ENCODE measurements at regions not wholly inside any gene's neighbourhood (a gene's known extent, or its start where the extent isn't known, plus 50 kb on each side); places are given as distances from the start of the nearest gene placed in this dataset.

- no peak for DNase-seq (ENCODE audit: low read depth)
These were observed 103.8 kb upstream of the LEF1 start for GRCh38 chr4:108272561-108272960.

- DNase-seq (ENCODE audit: low read depth), result no peak
These were observed 103.3 kb upstream of the LEF1 start for GRCh38 chr4:108272046-108272445.

- no peak for DNase-seq (ENCODE audit: low read depth)
These were observed 102.0 kb upstream of the LEF1 start for GRCh38 chr4:108270466-108271450.

- no peak for DNase-seq (ENCODE audit: low read depth)
These were observed 96.0 kb upstream of the LEF1 start for GRCh38 chr4:108264693-108265092.

GRCh38 chr4:108263057-108263456, 94.3 kb upstream of the LEF1 start:
- no peak for DNase-seq (ENCODE audit: low read depth)

- no peak for DNase-seq (ENCODE audit: low read depth)
These were observed 92.3 kb upstream of the LEF1 start for GRCh38 chr4:108261026-108261425.

- DNase-seq (ENCODE audit: low read depth), result no peak
These were observed 87.8 kb upstream of the LEF1 start for GRCh38 chr4:108256538-108256937.

GRCh38 chr4:108255203-108255747, 86.5 kb upstream of the LEF1 start:
- DNase-seq (ENCODE audit: low read depth), result no peak

- no peak for DNase-seq (ENCODE audit: low read depth)
These were observed 80.7 kb upstream of the LEF1 start for GRCh38 chr4:108249397-108249796.

GRCh38 chr4:108247387-108248049, 78.8 kb upstream of the LEF1 start:
- DNase-seq (ENCODE audit: low read depth), result no peak

GRCh38 chr4:108244606-108245005, 75.9 kb upstream of the LEF1 start:
- DNase-seq (ENCODE audit: low read depth), result no peak

GRCh38 chr4:108240366-108240765, 71.6 kb upstream of the LEF1 start:
- no peak for DNase-seq (ENCODE audit: low read depth)

GRCh38 chr4:108237693-108238092, 69.0 kb upstream of the LEF1 start:
- no peak for DNase-seq (ENCODE audit: low read depth)

- DNase-seq (ENCODE audit: low read depth), result no peak
These were observed 67.5 kb upstream of the LEF1 start for GRCh38 chr4:108236264-108236663.

GRCh38 chr4:108227923-108228322, 59.2 kb upstream of the LEF1 start:
- DNase-seq (ENCODE audit: low read depth), result no peak

GRCh38 chr4:108224611-108225053, 55.9 kb upstream of the LEF1 start:
- no peak for DNase-seq (ENCODE audit: low read depth)

- DNase-seq (ENCODE audit: low read depth), result no peak
These were observed 54.6 kb upstream of the LEF1 start for GRCh38 chr4:108223313-108223712.

- no peak for DNase-seq (ENCODE audit: low read depth)
These were observed 51.3 kb upstream of the LEF1 start for GRCh38 chr4:108219998-108220397.

All from activated T-helper 1 cell treated with Interleukin-2 at 50 U/mL for 16 hours (primary cell).